Inflammatory macrophage treated with lipopolysaccharide for 1 hour (primary cell): ENCODE measurements at regions not wholly inside any gene's neighbourhood (a gene's known extent, or its start where the extent isn't known, plus 50 kb on each side); places are given as distances from the start of the nearest gene placed in this dataset.

Experiments
- DNase-seq, 2 donors: peaks; one replicate each; pipeline ENCODE4 v3.0.0-alpha.2; 2020 to 2022

GRCh38 chr4:35080799-35081198 lies 1163.5 kb downstream of the ARAP2 start:
- DNase-seq, result no peak

- DNase-seq, result no peak
Measured at GRCh38 chr4:35087218-35087617, 1157.1 kb downstream of the ARAP2 start.

- no peak for DNase-seq
Measured at GRCh38 chr4:35100932-35101331, 1143.4 kb downstream of the ARAP2 start.

- DNase-seq, result no peak
Measured at GRCh38 chr4:35102066-35102465, 1142.2 kb downstream of the ARAP2 start.

- no peak for DNase-seq
Measured at GRCh38 chr4:35105486-35105885, 1138.8 kb downstream of the ARAP2 start.

- DNase-seq, result no peak
Measured at GRCh38 chr4:35106091-35106734, 1138.1 kb downstream of the ARAP2 start.

GRCh38 chr4:35124106-35124505 lies 1120.2 kb downstream of the ARAP2 start:
- no peak for DNase-seq

- no peak for DNase-seq
Measured at GRCh38 chr4:35125995-35126712, 1118.2 kb downstream of the ARAP2 start.

- DNase-seq, result no peak
Measured at GRCh38 chr4:35138449-35138848, 1105.9 kb downstream of the ARAP2 start.

GRCh38 chr4:35147761-35148160 lies 1096.6 kb downstream of the ARAP2 start:
- DNase-seq, result no peak

- no peak for DNase-seq
Measured at GRCh38 chr4:35151816-35152572, 1092.3 kb downstream of the ARAP2 start.

- no peak for DNase-seq
Measured at GRCh38 chr4:35163168-35163567, 1081.1 kb downstream of the ARAP2 start.

- no peak for DNase-seq
Measured at GRCh38 chr4:35164063-35164462, 1080.3 kb downstream of the ARAP2 start.

GRCh38 chr4:35166466-35166865 lies 1077.8 kb downstream of the ARAP2 start:
- DNase-seq, result no peak

GRCh38 chr4:35167385-35167784 lies 1076.9 kb downstream of the ARAP2 start:
- no peak for DNase-seq

- DNase-seq, result no peak
Measured at GRCh38 chr4:35175487-35175886, 1068.8 kb downstream of the ARAP2 start.

GRCh38 chr4:35175894-35176293 lies 1068.4 kb downstream of the ARAP2 start:
- no peak for DNase-seq

GRCh38 chr4:35182451-35182850 lies 1061.9 kb downstream of the ARAP2 start:
- no peak for DNase-seq

GRCh38 chr4:35189988-35190613 lies 1054.2 kb downstream of the ARAP2 start:
- DNase-seq, result no peak

GRCh38 chr4:35201403-35201802 lies 1042.9 kb downstream of the ARAP2 start:
- DNase-seq, result no peak

GRCh38 chr4:35216636-35217035 lies 1027.7 kb downstream of the ARAP2 start:
- DNase-seq, result no peak

- DNase-seq, result no peak
Measured at GRCh38 chr4:35217331-35217730, 1027.0 kb downstream of the ARAP2 start.

- no peak for DNase-seq
Measured at GRCh38 chr4:35228313-35228712, 1016.0 kb downstream of the ARAP2 start.

GRCh38 chr4:35229021-35229420 lies 1015.3 kb downstream of the ARAP2 start:
- DNase-seq, result no peak
